KMS-11 (cell line): ENCODE measurements at regions not wholly inside any gene's neighbourhood (a gene's known extent, or its start where the extent isn't known, plus 50 kb on each side); places are given as distances from the start of the nearest gene placed in this dataset.

Experiments used
- H2AFZ ChIP-seq: fragments of 200-600 bp; sonication (generic); 2 replicates; pipeline ENCODE4 v1.6.1; 2016; ENCODE audit warnings: antibody characterized with exemption, mixed run types, low read depth
- H3K27ac ChIP-seq: fragments of 200-600 bp; sonication (generic); 2 replicates; pipeline ENCODE4 v1.6.1; 2016; ENCODE audit warnings: mild to moderate bottlenecking, mixed run types
- H3K27me3 ChIP-seq: fragments of 200-600 bp; sonication (generic); 2 replicates; pipeline ENCODE4 v1.6.1; 2017; ENCODE audit warnings: mild to moderate bottlenecking, low read depth, mixed run types, moderate library complexity; ENCODE audit not compliant: insufficient read depth
- H3K36me3 ChIP-seq: fragments of 200-600 bp; sonication (generic); 2 replicates; pipeline ENCODE4 v1.6.1; 2017; ENCODE audit warnings: mild to moderate bottlenecking, mixed run types; ENCODE audit not compliant: insufficient read depth
- H3K4me1 ChIP-seq: fragments of 200-600 bp; sonication (generic); 2 replicates; pipeline ENCODE4 v1.6.1; 2016; ENCODE audit warnings: mild to moderate bottlenecking, low read depth, mixed run types; ENCODE audit not compliant: poor library complexity, severe bottlenecking
- H3K4me2 ChIP-seq: fragments of 200-600 bp; sonication (generic); 2 replicates; pipeline ENCODE4 v1.7.0; 2016; ENCODE audit warnings: mild to moderate bottlenecking, mixed run types
- H3K4me3 ChIP-seq: fragments of 200-600 bp; sonication (generic); IDR thresholded peaks from 2 replicates; pipeline ENCODE4 v1.6.1; 2017; ENCODE audit warnings: low read depth, low read length, mixed read lengths; ENCODE audit not compliant: insufficient read depth
- H3K79me2 ChIP-seq: fragments of 200-600 bp; sonication (generic); 2 replicates; pipeline ENCODE4 v1.6.1; 2016; ENCODE audit warnings: low read depth, mixed run types; ENCODE audit not compliant: insufficient read depth
- H3K9ac ChIP-seq: fragments of 200-600 bp; sonication (generic); 2 replicates; pipeline ENCODE4 v1.6.1; 2016; ENCODE audit warnings: mild to moderate bottlenecking, mixed run types
- H4K20me1 ChIP-seq: fragments of 200-600 bp; sonication (generic); 2 replicates; pipeline ENCODE4 v1.6.1; 2016; ENCODE audit warnings: mild to moderate bottlenecking, mixed run types; ENCODE audit not compliant: insufficient read depth
- CTCF ChIP-seq: fragments of 200-600 bp; sonication (generic); conservative IDR thresholded peaks from 2 replicates; pipeline ENCODE4 v1.6.1; 2017; ENCODE audit warnings: low read depth, mild to moderate bottlenecking, antibody characterized with exemption, low read length, moderate library complexity, mixed read lengths

GRCh38 chr12:75936515-75937440 lies 94.8 kb downstream of the PHLDA1 start:
- no peak overlapping the region for H3K4me2 ChIP-seq
- H3K9ac ChIP-seq = no peak overlapping the region
- no peaks in the 10 kb centered on the region for H3K79me2 ChIP-seq
- no peaks in the 10 kb centered on the region for H3K36me3 ChIP-seq
- no peak overlapping the region for H3K27ac ChIP-seq
- TF ChIP-seq CTCF = no peak
- no peak overlapping the region for H2AFZ ChIP-seq
- H3K4me3 ChIP-seq = no peak overlapping the region
- no peaks in the 10 kb centered on the region for H3K4me1 ChIP-seq
- H4K20me1 ChIP-seq = no peaks in the 10 kb centered on the region
- no peaks in the 10 kb centered on the region for H3K27me3 ChIP-seq

GRCh38 chr12:75935539-75936242 lies 95.9 kb downstream of the PHLDA1 start:
- Histone ChIP-seq H3K4me3 (no peak overlapping the region), H3K27ac (no peak overlapping the region), H3K79me2 (no peaks in the 10 kb centered on the region), H3K36me3 (no peaks in the 10 kb centered on the region), H3K9ac (no peak overlapping the region), H3K4me1 (no peaks in the 10 kb centered on the region), H2AFZ (no peak overlapping the region), H3K4me2 (no peak overlapping the region), H4K20me1 (no peaks in the 10 kb centered on the region), H3K27me3 (no peaks in the 10 kb centered on the region)
- TF ChIP-seq CTCF = no peak

- TF ChIP-seq CTCF = no peak
- Histone ChIP-seq H3K4me2 (no peak overlapping the region), H3K4me3 (no peak overlapping the region), H3K36me3 (no peaks in the 10 kb centered on the region), H4K20me1 (no peaks in the 10 kb centered on the region), H3K27ac (no peak overlapping the region), H3K27me3 (no peaks in the 10 kb centered on the region), H3K4me1 (no peaks in the 10 kb centered on the region), H3K79me2 (no peaks in the 10 kb centered on the region), H2AFZ (no peak overlapping the region), H3K9ac (no peak overlapping the region)
Measured at GRCh38 chr12:75933101-75933500, 98.5 kb downstream of the PHLDA1 start.

GRCh38 chr12:75932241-75932640 lies 99.3 kb downstream of the PHLDA1 start:
- Histone ChIP-seq H3K4me1 (no peaks in the 10 kb centered on the region), H2AFZ (no peak overlapping the region), H4K20me1 (no peaks in the 10 kb centered on the region), H3K27ac (no peak overlapping the region), H3K79me2 (no peaks in the 10 kb centered on the region), H3K4me2 (no peak overlapping the region), H3K27me3 (no peaks in the 10 kb centered on the region), H3K36me3 (no peaks in the 10 kb centered on the region), H3K9ac (no peak overlapping the region), H3K4me3 (no peak overlapping the region)
- TF ChIP-seq CTCF = no peak
